Progenitor cell of endocrine pancreas (in vitro differentiated cells): ENCODE measurements at regions not wholly inside any gene's neighbourhood (a gene's known extent, or its start where the extent isn't known, plus 50 kb on each side); places are given as distances from the start of the nearest gene placed in this dataset.

ENCODE experiments used
- DNase-seq: peaks from one replicate; pipeline ENCODE4 v3.0.0; 2021; ENCODE audit warnings: low spot score; ENCODE audit not compliant: unreplicated experiment
- H3K27ac Mint-ChIP-seq: 2 replicates; pipeline ENCODE4 v1.8.0; 2021; ENCODE audit warnings: mild to moderate bottlenecking, moderate library complexity, mixed read lengths
- H3K27me3 Mint-ChIP-seq: 2 replicates; pipeline ENCODE4 v1.8.0; 2021; ENCODE audit warnings: mixed read lengths
- H3K36me3 Mint-ChIP-seq: 2 replicates; pipeline ENCODE4 v1.8.0; 2022; ENCODE audit warnings: mixed read lengths; ENCODE audit not compliant: insufficient read depth
- H3K4me1 Mint-ChIP-seq: 2 replicates; pipeline ENCODE4 v1.8.0; 2021; ENCODE audit warnings: low read depth, mixed read lengths
- H3K4me3 Mint-ChIP-seq: 2 replicates; pipeline ENCODE4 v1.8.0; 2021; ENCODE audit warnings: low read depth, mild to moderate bottlenecking, moderate library complexity, mixed read lengths
- H3K9me3 Mint-ChIP-seq: 2 replicates; pipeline ENCODE4 v1.8.0; 2021; ENCODE audit warnings: low read depth, mixed read lengths
- TF ChIP-seq, protein P1 (sequence below): fragments of 200-600 bp; sonication (generic); IDR thresholded peaks from one replicate; pipeline ENCODE4 v1.5.0; 2021; ENCODE audit warnings: antibody characterized with exemption, mild to moderate bottlenecking; ENCODE audit not compliant: unreplicated experiment

DNA sequence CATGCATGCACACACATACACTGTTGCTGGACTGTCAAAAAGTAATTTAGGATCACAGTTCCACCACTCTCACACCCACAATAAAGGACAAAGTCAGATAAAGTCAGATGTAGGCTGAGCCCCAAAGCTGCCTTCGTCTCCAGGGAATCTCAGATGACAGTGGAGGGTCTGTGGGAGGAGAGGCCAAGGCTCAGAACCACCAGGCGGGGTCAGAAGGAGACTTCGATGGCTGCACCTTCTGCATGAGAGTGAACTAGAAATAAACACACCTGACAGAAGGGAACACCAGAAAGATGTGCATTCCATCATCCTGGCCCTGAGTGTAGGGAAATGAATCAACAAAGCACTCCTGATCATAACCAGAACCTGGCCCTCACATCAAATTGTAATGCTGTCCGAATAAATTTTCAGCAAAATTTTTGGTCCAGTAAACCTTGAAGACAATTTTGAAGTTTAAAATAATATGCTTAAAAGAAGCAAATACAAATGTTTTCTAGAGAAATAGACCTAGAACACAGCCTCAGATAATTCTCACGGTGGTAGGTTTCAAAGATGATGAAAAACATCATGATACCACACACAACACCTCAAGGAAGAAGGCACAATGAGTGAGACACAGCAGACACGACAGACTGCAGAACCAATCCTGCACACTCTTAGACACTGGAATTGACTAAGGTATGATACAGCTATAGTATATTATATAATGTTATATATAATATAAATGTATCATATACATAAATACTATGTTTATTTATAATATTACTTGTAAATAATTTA, 269.8 kb upstream of the KLF6 start:
- no peak overlapping the region for H3K27ac Mint-ChIP-seq
- H3K27me3 Mint-ChIP-seq: no peaks in the 10 kb centered on the region
- no peaks in the 10 kb centered on the region for H3K36me3 Mint-ChIP-seq
- H3K9me3 Mint-ChIP-seq: no peaks in the 10 kb centered on the region
- no peak for DNase-seq
- no peaks in the 10 kb centered on the region for H3K4me1 Mint-ChIP-seq
- TF ChIP-seq, protein P1, sequence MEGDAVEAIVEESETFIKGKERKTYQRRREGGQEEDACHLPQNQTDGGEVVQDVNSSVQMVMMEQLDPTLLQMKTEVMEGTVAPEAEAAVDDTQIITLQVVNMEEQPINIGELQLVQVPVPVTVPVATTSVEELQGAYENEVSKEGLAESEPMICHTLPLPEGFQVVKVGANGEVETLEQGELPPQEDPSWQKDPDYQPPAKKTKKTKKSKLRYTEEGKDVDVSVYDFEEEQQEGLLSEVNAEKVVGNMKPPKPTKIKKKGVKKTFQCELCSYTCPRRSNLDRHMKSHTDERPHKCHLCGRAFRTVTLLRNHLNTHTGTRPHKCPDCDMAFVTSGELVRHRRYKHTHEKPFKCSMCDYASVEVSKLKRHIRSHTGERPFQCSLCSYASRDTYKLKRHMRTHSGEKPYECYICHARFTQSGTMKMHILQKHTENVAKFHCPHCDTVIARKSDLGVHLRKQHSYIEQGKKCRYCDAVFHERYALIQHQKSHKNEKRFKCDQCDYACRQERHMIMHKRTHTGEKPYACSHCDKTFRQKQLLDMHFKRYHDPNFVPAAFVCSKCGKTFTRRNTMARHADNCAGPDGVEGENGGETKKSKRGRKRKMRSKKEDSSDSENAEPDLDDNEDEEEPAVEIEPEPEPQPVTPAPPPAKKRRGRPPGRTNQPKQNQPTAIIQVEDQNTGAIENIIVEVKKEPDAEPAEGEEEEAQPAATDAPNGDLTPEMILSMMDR: no peak
- H3K4me3 Mint-ChIP-seq: no peak overlapping the region

DNA sequence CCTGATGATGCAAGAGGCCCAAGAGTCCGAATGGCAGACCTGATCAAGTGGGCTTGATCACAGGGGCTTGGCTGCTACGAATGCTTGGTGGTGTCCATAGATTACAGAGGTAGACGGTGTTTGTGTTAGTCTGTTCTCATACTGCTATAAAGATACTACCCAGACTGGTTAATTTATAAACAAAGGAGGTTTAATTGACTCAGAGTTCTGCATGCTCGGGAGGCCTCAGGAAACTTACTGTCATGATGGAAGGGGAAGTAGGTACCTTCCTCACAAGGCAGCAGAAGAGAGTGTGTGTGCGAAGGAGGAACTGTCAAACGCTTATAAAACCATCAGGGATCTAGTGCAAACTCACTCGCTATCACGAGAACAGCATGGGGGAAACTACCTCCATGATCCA, 268.9 kb upstream of the KLF6 start:
- TF ChIP-seq, protein P1: no peak
- Mint-ChIP-seq H3K4me1 (no peaks in the 10 kb centered on the region), H3K27me3 (no peaks in the 10 kb centered on the region), H3K36me3 (no peaks in the 10 kb centered on the region), H3K27ac (no peak overlapping the region), H3K9me3 (no peaks in the 10 kb centered on the region), H3K4me3 (no peak overlapping the region)
- no peak for DNase-seq

GRCh38 chr10:4051641-4052151, 266.7 kb upstream of the KLF6 start:
- Mint-ChIP-seq H3K9me3 (no peaks in the 10 kb centered on the region), H3K36me3 (no peaks in the 10 kb centered on the region), H3K27me3 (peaks cover 3% of the 10 kb centered on the region), H3K4me3 (no peak overlapping the region), H3K27ac (no peak overlapping the region), H3K4me1 (no peaks in the 10 kb centered on the region)
- DNase-seq: no peak
- TF ChIP-seq, protein P1: no peak

DNA sequence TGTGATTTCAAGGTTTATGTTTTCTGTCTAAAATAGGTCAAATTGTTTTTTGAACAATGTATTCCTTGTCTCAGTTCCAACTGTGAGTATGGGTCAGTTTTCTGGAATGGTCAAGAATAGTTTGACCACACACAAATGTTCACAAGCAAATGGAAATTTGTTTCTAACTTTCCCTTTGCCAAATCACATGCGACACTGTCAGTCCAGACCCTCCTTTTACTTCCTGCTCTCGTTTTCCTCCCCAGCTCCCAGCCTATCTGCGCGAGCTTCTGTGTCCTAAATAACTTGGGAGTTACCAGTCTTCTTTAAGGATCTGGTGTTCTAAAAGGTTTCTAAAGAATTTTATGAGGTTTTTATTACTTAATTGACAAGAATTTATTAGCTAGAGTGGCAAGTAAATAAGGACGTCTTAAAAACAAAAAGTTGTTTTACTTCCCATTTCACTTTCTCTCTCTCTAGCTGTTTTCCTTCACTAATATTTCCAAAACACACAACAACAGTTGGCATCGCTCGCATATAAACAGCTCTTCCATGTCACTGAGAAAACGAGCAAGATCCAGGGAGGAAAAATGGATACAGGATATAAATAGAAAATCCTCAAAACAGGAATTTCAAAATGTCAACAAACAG, 266.1 kb upstream of the KLF6 start:
- Mint-ChIP-seq H3K27me3 (peaks cover 3% of the 10 kb centered on the region), H3K36me3 (no peaks in the 10 kb centered on the region), H3K27ac (no peak overlapping the region), H3K4me3 (no peak overlapping the region), H3K9me3 (no peaks in the 10 kb centered on the region), H3K4me1 (no peaks in the 10 kb centered on the region)
- TF ChIP-seq, protein P1: no peak
- no peak for DNase-seq

DNA sequence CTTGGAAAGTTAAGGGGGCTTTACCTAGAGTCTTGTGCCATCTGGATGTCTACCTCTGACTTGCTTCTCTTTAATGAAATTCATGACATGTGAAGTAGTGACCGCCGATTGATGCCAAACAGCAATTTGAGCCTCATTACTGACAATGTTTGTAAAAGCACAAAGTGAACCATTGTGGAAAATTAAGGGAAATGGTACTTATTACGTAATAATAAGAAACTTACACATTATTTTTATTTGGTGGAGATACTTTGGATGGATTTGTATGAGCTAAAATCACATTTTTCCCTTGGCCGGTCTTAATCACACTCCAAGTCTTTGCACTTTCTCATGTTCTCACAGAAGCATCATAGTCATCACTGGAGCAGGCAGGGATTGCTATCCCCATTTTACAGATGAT, 265.1 kb upstream of the KLF6 start:
- no peaks in the 10 kb centered on the region for H3K4me1 Mint-ChIP-seq
- H3K27me3 Mint-ChIP-seq: peaks cover 3% of the 10 kb centered on the region
- H3K9me3 Mint-ChIP-seq: no peaks in the 10 kb centered on the region
- no peak for DNase-seq
- H3K4me3 Mint-ChIP-seq: no peak overlapping the region
- TF ChIP-seq, protein P1: no peak
- no peaks in the 10 kb centered on the region for H3K36me3 Mint-ChIP-seq
- no peak overlapping the region for H3K27ac Mint-ChIP-seq
